Right lobe of liver (tissue), 4 donors: ENCODE measurements at regions not wholly inside any gene's neighbourhood (a gene's known extent, or its start where the extent isn't known, plus 50 kb on each side); places are given as distances from the start of the nearest gene placed in this dataset.

Experiments
- POLR2A ChIP-seq: fragments of 450-650 bp; IDR thresholded peaks from one replicate; pipeline ENCODE4 v1.6.1; 2017; ENCODE audit warnings: antibody characterized with exemption, mild to moderate bottlenecking
- TF ChIP-seq, protein P1 (sequence below), 4 donors: fragments of 200-600 bp in 3 of 4; fragments of 450-650 bp in 1 of 4; IDR thresholded peaks; one replicate each; pipeline versions ENCODE4 v1.5.1 to v1.8.0; 2016 to 2022; ENCODE audit warnings: antibody characterized with exemption in 4 of 4, mild to moderate bottlenecking in 2 of 4
- donor health status: DM: no; HTN: no; CAD: no.
- donor health status: DM: no; HTN: no; CAD: no.
- donor health status: DM: no; HTN: yes; CAD: no.

GRCh38 chr21:15222707-15223106 is 157.9 kb upstream of the NRIP1 start:
- TF ChIP-seq, protein P1, sequence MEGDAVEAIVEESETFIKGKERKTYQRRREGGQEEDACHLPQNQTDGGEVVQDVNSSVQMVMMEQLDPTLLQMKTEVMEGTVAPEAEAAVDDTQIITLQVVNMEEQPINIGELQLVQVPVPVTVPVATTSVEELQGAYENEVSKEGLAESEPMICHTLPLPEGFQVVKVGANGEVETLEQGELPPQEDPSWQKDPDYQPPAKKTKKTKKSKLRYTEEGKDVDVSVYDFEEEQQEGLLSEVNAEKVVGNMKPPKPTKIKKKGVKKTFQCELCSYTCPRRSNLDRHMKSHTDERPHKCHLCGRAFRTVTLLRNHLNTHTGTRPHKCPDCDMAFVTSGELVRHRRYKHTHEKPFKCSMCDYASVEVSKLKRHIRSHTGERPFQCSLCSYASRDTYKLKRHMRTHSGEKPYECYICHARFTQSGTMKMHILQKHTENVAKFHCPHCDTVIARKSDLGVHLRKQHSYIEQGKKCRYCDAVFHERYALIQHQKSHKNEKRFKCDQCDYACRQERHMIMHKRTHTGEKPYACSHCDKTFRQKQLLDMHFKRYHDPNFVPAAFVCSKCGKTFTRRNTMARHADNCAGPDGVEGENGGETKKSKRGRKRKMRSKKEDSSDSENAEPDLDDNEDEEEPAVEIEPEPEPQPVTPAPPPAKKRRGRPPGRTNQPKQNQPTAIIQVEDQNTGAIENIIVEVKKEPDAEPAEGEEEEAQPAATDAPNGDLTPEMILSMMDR (IDR thresholded peaks at IDR 0.05): no peak
- TF ChIP-seq POLR2A: no peak
